Astrocyte (in vitro differentiated cells and primary cell): ENCODE measurements at regions not wholly inside any gene's neighbourhood (a gene's known extent, or its start where the extent isn't known, plus 50 kb on each side); places are given as distances from the start of the nearest gene placed in this dataset.

Source experiments
- DNase-seq: peaks from one replicate; pipeline ENCODE4 v3.0.0-alpha.2; 2010; ENCODE audit warnings: low read depth
- FAIRE-seq: peaks from 2 replicates; lab custom pipeline; 2011; peaks lifted over from hg19 to GRCh38; lab: Jason Lieb, UNC
- H2AFZ ChIP-seq: 2 replicates; pipeline ENCODE4 v1.6.0; 2012; ENCODE audit warnings: low read depth, low read length, inconsistent platforms
- H3K27ac ChIP-seq: 2 replicates; pipeline ENCODE4 v1.5.1; 2011; ENCODE audit warnings: low read depth, low read length, inconsistent platforms
- H3K27me3 ChIP-seq: 2 replicates; pipeline ENCODE4 v1.6.0; 2011; ENCODE audit warnings: low read length, inconsistent platforms; ENCODE audit not compliant: insufficient read depth
- H3K36me3 ChIP-seq: 2 replicates; pipeline ENCODE4 v1.5.1; 2011; ENCODE audit warnings: low read length, inconsistent platforms; ENCODE audit not compliant: insufficient read depth
- H3K4me1 ChIP-seq: 2 replicates; pipeline ENCODE4 v1.5.1; 2011; ENCODE audit warnings: low read length, inconsistent platforms; ENCODE audit not compliant: insufficient read depth
- H3K4me2 ChIP-seq: 2 replicates; pipeline ENCODE4 v1.6.0; 2012; ENCODE audit warnings: low read length, inconsistent platforms
- H3K4me3 ChIP-seq: 2 replicates; pipeline ENCODE4 v1.5.1; 2011; ENCODE audit warnings: low read depth, mild to moderate bottlenecking, low read length, inconsistent platforms; ENCODE audit not compliant: insufficient read depth
- H3K79me2 ChIP-seq: 2 replicates; pipeline ENCODE4 v1.6.0; 2012; ENCODE audit warnings: mild to moderate bottlenecking, low read length, inconsistent platforms; ENCODE audit not compliant: insufficient read depth
- H3K9ac ChIP-seq: 2 replicates; pipeline ENCODE4 v1.6.0; 2012; ENCODE audit warnings: mild to moderate bottlenecking, low read length, inconsistent platforms
- H3K9me3 ChIP-seq: 2 replicates; pipeline ENCODE4 v1.5.1; 2012; ENCODE audit warnings: low read depth, mild to moderate bottlenecking, low read length, inconsistent platforms; ENCODE audit not compliant: insufficient read depth
- H4K20me1 ChIP-seq: 2 replicates; pipeline ENCODE4 v1.6.0; 2012; ENCODE audit warnings: low read length, inconsistent platforms; ENCODE audit not compliant: insufficient read depth
- H3K27ac Mint-ChIP-seq: one replicate; pipeline ENCODE4 v1.8.0; 2021; ENCODE audit warnings: mild to moderate bottlenecking, mixed read lengths; ENCODE audit not compliant: unreplicated experiment
- H3K27me3 Mint-ChIP-seq: one replicate; pipeline ENCODE4 v1.8.0; 2021; ENCODE audit warnings: low read depth, mixed read lengths; ENCODE audit not compliant: unreplicated experiment
- H3K36me3 Mint-ChIP-seq: one replicate; pipeline ENCODE4 v1.8.0; 2021; ENCODE audit warnings: low read depth, mixed read lengths; ENCODE audit not compliant: unreplicated experiment
- H3K4me1 Mint-ChIP-seq: one replicate; pipeline ENCODE4 v1.8.0; 2021; ENCODE audit warnings: low read depth, mixed read lengths; ENCODE audit not compliant: unreplicated experiment
- H3K4me3 Mint-ChIP-seq: one replicate; pipeline ENCODE4 v1.8.0; 2021; ENCODE audit warnings: mild to moderate bottlenecking, moderate library complexity, mixed read lengths; ENCODE audit not compliant: unreplicated experiment
- H3K9me3 Mint-ChIP-seq: one replicate; pipeline ENCODE4 v1.8.0; 2021; ENCODE audit warnings: mild to moderate bottlenecking, mixed read lengths; ENCODE audit not compliant: unreplicated experiment
- EZH2 ChIP-seq: IDR thresholded peaks from 2 replicates; pipeline ENCODE4 v1.6.1; 2012; ENCODE audit warnings: mild to moderate bottlenecking, low read length, inconsistent platforms; ENCODE audit not compliant: insufficient read depth
- TF ChIP-seq, protein P1 (sequence below): IDR thresholded peaks from 2 replicates; pipeline ENCODE4 v1.5.1; 2011; ENCODE audit warnings: low read depth, mild to moderate bottlenecking, inconsistent platforms, low read length, moderate library complexity; ENCODE audit not compliant: insufficient read depth

- Mint-ChIP-seq H3K4me3 (no peak overlapping the region), H3K36me3 (no peaks in the 10 kb centered on the region), H3K27ac (no peak overlapping the region), H3K9me3 (peaks cover 4% of the 10 kb centered on the region), H3K4me1 (no peaks in the 10 kb centered on the region), H3K27me3 (peaks cover 6% of the 10 kb centered on the region)
- no peak for FAIRE-seq
- H3K9me3 ChIP-seq = no peaks in the 10 kb centered on the region
- no peaks in the 10 kb centered on the region for H3K27me3 ChIP-seq
- H3K36me3 ChIP-seq = no peaks in the 10 kb centered on the region
- no peak for DNase-seq
- H3K4me3 ChIP-seq = no peak overlapping the region
- no peak overlapping the region for H3K4me2 ChIP-seq
- TF ChIP-seq EZH2 = no peak
- TF ChIP-seq, protein P1, sequence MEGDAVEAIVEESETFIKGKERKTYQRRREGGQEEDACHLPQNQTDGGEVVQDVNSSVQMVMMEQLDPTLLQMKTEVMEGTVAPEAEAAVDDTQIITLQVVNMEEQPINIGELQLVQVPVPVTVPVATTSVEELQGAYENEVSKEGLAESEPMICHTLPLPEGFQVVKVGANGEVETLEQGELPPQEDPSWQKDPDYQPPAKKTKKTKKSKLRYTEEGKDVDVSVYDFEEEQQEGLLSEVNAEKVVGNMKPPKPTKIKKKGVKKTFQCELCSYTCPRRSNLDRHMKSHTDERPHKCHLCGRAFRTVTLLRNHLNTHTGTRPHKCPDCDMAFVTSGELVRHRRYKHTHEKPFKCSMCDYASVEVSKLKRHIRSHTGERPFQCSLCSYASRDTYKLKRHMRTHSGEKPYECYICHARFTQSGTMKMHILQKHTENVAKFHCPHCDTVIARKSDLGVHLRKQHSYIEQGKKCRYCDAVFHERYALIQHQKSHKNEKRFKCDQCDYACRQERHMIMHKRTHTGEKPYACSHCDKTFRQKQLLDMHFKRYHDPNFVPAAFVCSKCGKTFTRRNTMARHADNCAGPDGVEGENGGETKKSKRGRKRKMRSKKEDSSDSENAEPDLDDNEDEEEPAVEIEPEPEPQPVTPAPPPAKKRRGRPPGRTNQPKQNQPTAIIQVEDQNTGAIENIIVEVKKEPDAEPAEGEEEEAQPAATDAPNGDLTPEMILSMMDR = no peak
- H2AFZ ChIP-seq = no peak overlapping the region
- H3K4me1 ChIP-seq = no peaks in the 10 kb centered on the region
- no peaks in the 10 kb centered on the region for H4K20me1 ChIP-seq
- H3K9ac ChIP-seq = no peak overlapping the region
- H3K27ac ChIP-seq = no peak overlapping the region
- H3K79me2 ChIP-seq = no peaks in the 10 kb centered on the region
These were observed 85.2 kb upstream of the CDC42BPA start for GRCh38 chr1:227403535-227403934.

GRCh38 chr1:227401562-227402342 is 83.5 kb upstream of the CDC42BPA start:
- H3K36me3 Mint-ChIP-seq = no peaks in the 10 kb centered on the region
- Histone ChIP-seq H3K79me2 (no peaks in the 10 kb centered on the region), H3K4me1 (no peaks in the 10 kb centered on the region), H3K4me2 (no peak overlapping the region), H4K20me1 (no peaks in the 10 kb centered on the region), H3K27me3 (no peaks in the 10 kb centered on the region), H3K4me3 (no peak overlapping the region), H3K9me3 (no peaks in the 10 kb centered on the region), H3K27ac (no peak overlapping the region), H3K36me3 (no peaks in the 10 kb centered on the region), H2AFZ (no peak overlapping the region), H3K9ac (no peak overlapping the region)
- no peak for TF ChIP-seq EZH2
- TF ChIP-seq, protein P1 = no peak
- H3K9me3 Mint-ChIP-seq = peaks cover 4% of the 10 kb centered on the region
- H3K4me1 Mint-ChIP-seq = peaks cover 3% of the 10 kb centered on the region
- peaks cover 6% of the 10 kb centered on the region for H3K27me3 Mint-ChIP-seq
- no peak for FAIRE-seq
- H3K4me3 Mint-ChIP-seq = no peak overlapping the region
- H3K27ac Mint-ChIP-seq = no peak overlapping the region
- no peak for DNase-seq

- FAIRE-seq (no peak), DNase-seq (no peak)
- peaks cover 2% of the 10 kb centered on the region for H3K9me3 Mint-ChIP-seq
- H2AFZ ChIP-seq = no peak overlapping the region
- no peak overlapping the region for H3K9ac ChIP-seq
- no peaks in the 10 kb centered on the region for H3K79me2 ChIP-seq
- no peaks in the 10 kb centered on the region for H4K20me1 ChIP-seq
- H3K27ac Mint-ChIP-seq = no peak overlapping the region
- H3K4me3 Mint-ChIP-seq = no peak overlapping the region
- H3K36me3 Mint-ChIP-seq = no peaks in the 10 kb centered on the region
- TF ChIP-seq, protein P1 = no peak
- TF ChIP-seq EZH2 = no peak
- no peak overlapping the region for H3K27ac ChIP-seq
- H3K4me3 ChIP-seq = no peak overlapping the region
- H3K27me3 Mint-ChIP-seq = no peaks in the 10 kb centered on the region
- H3K4me1 ChIP-seq = no peaks in the 10 kb centered on the region
- no peak overlapping the region for H3K4me2 ChIP-seq
- H3K4me1 Mint-ChIP-seq = peaks cover 8% of the 10 kb centered on the region
- no peaks in the 10 kb centered on the region for H3K27me3 ChIP-seq
- H3K36me3 ChIP-seq = no peaks in the 10 kb centered on the region
- H3K9me3 ChIP-seq = no peaks in the 10 kb centered on the region
These were observed 80.9 kb upstream of the CDC42BPA start for GRCh38 chr1:227399152-227399730.
